ENCODE measurements at regions not wholly inside any gene's neighbourhood (a gene's known extent, or its start where the extent isn't known, plus 50 kb on each side); places are given as distances from the start of the nearest gene placed in this dataset.

- DNase-seq: no peak
These were observed 477.4 kb upstream of the MDFIC2 start for GRCh38 chr3:70789878-70790277.

GRCh38 chr3:70780790-70781189 lies 468.4 kb upstream of the MDFIC2 start:
- DNase-seq: no peak

GRCh38 chr3:70779296-70779695 lies 466.9 kb upstream of the MDFIC2 start:
- DNase-seq: no peak

- DNase-seq: no peak
These were observed 463.6 kb upstream of the MDFIC2 start for GRCh38 chr3:70776081-70776480.

DNA sequence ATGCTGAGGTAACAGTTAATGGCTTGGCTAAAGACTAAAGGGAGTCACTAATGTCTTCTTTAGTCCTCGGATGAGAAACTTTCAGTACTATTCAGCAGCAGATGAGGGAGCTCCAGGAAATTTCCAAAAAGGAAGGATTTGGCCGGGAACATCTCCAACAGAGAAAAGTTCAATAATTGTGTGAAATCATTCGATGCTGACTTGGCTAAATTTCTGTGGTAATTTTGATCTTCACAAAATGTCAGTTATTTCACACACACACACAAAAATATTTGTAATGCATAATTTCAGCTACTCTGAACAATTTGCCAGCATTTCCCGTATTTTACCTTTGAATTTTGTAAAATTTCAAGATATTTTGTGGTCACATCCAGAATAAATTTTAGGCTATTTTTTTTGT lies 462.8 kb upstream of the MDFIC2 start:
- no peak for DNase-seq

DNA sequence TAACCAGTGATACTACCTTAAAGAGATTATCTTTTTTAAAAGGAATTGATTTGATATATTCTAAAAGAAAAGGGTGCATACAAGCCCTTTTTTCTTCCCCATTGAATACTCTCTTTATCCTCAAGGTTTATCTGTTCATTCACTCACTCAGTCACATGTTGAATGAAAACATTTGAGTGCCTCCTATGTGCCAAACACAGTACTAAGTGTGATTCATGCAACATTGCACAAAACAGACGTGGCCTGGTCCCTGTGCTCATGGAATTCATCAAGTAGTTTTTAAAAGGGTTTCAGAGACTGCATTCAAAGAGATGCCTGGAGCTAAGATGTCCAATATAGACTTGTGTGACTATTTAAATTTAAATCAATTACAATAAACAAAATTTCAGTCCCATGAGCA lies 462.2 kb upstream of the MDFIC2 start:
- no peak for DNase-seq

DNA sequence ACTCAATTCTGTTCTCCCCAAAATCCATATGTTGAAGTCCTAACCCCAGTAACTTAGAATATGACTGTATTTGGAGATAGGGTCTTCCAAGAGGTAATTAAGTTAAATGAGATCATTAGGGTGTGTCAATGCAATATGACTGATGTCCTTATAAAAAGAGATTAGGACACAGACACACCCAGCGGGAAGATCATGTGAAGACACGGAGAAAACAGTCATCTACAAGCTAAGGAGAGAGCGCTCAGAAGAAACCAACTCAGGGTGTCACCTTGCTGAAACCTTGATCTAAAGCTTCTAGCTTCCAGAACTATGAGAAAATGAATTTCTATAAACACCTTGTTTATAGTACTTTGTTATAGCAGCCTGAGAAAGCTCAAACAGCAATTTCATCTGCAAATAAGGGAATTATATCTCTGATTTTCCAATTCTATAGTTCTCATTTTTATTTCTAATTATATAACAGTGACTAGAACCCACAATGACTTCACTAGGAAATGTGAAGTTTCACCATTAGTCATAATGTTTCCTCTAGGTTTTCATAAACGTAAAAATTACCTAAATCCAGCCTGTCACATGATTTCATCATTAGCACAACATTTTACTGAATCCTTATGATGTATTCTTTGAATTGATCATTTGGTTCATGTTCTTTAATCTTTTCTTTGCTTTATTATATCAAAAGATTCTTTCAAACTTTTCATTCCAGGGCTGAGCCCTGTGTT lies 459.1 kb upstream of the MDFIC2 start:
- no peak for DNase-seq

GRCh38 chr3:70770650-70771049 lies 458.2 kb upstream of the MDFIC2 start:
- DNase-seq: no peak

GRCh38 chr3:70766301-70766700 lies 453.9 kb upstream of the MDFIC2 start:
- no peak for DNase-seq

GRCh38 chr3:70763894-70764293 lies 451.5 kb upstream of the MDFIC2 start:
- DNase-seq: no peak

DNA sequence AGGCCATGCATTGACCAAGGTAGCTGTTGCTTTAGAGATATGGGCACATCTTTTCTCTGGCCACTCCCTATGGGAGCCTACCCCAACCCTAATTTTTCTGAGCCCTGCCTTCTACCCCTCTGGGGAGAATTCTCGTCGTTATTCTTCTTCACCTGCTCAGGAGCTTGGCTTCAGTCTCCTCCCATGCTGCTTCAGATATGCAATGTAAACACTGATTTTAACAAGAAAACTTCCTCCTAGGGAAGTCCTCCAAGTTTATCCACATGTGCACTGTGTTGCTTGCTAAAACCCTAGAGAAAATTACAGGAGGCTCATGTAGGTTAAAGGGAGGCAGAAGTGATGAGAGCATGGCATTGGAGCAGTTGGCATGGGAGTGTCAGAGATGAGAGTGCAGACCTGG lies 445.2 kb upstream of the MDFIC2 start:
- DNase-seq: no peak

DNA sequence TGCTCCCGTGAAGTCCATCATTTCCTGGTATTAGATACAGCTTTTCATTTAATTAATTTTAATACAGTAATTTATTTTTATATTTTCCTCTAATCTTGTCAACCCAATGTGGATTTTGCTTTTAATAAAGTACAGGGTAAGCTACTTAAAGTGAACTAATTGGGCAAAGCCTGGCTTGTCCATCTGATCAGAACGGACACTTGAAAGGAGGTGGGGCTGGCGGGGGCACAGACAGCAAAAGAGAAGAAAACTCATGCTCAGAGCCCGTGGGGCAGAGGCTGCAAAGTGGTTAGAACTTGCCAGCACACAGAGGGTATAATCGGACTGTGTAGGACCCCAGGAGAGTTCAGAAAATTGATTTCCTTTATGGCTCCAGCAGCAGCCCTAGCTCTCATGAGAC lies 443.1 kb upstream of the MDFIC2 start:
- DNase-seq: no peak

DNA sequence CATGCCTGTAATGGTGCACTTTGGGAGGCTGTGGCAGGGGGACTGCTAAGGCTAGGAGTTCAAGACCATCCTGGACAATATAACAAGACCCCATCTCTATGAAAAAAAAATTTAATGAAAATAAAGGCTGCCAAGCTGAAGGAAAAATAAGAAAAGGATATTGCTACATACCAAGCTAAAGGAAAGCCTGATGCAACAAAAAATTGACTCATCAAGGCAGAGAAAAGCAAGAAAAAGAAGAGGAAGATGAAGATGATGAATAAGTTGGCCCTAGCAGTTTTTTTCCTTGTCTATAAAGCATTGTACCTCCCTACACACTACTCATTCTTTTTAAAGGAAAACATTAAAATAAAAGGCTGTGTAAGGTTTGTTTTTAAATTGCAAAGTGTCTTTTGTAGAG lies 441.9 kb upstream of the MDFIC2 start:
- DNase-seq: no peak

DNA sequence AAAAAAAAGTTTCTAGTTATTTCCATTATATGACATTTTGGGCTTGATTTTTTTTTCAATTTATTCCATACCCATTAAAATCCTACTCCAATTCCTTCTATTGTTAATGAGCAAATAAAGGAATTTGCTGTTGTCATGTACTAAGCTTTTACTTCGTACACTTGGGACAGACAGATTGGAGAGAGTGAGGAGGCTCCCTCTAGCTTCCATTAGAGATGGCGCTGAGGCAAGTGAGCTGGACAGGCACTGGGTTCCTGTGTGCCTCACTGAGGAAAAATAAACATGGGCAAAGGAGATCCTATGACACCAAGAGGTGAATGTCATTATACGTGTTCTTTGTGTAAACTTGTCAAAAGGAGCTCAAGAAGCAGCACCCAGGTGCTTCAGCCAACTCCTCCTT lies 441.1 kb upstream of the MDFIC2 start:
- DNase-seq: no peak

- DNase-seq: no peak
These were observed 439.6 kb upstream of the MDFIC2 start for GRCh38 chr3:70752051-70752450.

- DNase-seq: no peak
These were observed 436.7 kb upstream of the MDFIC2 start for GRCh38 chr3:70749122-70749521.

DNA sequence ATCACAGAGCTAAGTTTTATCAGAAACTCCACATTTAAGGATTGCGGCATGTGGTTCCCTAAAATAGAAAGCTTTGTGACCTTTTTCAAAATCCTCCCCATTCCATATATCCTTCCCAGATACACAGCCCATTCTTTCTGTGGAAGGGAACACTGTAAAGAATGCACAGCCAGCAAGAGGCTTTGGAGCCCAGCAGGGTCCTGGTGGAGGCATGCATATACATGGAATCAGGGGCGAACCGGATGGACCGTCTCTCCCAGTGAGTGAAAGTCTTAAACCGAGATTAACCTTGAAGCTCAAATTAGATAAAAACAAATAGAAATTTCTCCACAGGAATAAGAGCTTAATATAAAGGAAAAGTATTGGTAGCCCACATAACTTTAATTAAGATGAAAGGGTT lies 436.2 kb upstream of the MDFIC2 start:
- DNase-seq: no peak

- DNase-seq: no peak
These were observed 435.4 kb upstream of the MDFIC2 start for GRCh38 chr3:70747847-70748246.

- DNase-seq: no peak
These were observed 432.1 kb upstream of the MDFIC2 start for GRCh38 chr3:70744536-70744935.

- no peak for DNase-seq
These were observed 431.3 kb upstream of the MDFIC2 start for GRCh38 chr3:70743754-70744153.

DNA sequence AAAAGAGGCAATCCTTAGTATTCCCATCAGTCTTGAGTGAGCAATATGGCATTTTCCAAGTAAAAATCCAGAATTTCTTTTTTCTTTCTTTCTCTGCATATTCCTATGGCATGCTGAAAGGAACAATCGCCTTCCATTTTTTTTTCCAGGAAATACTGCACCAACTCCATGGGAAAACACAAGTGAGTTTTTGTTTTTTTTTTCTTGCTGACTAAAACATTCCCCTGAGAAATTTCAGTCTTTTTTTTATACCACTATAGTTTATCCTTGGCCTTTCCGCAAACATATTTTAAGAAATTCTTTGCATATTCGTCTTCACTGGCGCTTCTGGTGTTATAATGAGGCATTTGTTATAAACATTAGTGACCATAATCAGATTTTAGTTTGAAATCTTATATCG lies 429.6 kb upstream of the MDFIC2 start:
- DNase-seq: no peak

GRCh38 chr3:70740872-70741271 lies 428.4 kb upstream of the MDFIC2 start:
- no peak for DNase-seq

- DNase-seq: no peak
These were observed 427.6 kb upstream of the MDFIC2 start for GRCh38 chr3:70740071-70740470.

GRCh38 chr3:70738291-70738681 lies 425.8 kb upstream of the MDFIC2 start:
- no peak for DNase-seq

GRCh38 chr3:70737666-70738290 lies 425.3 kb upstream of the MDFIC2 start:
- DNase-seq: no peak

Measured in NCI-H524 treated with DMSO at 0.1 percent for 48 hours (cell line).